Activated T-helper 1 cell treated with anti-CD3 and anti-CD28 coated beads, Interleukin-12 subunit alpha, Interleukin-12 subunit beta, Interleukin-2, Interleukin-4 antibody, amounts not matched to agents 30 ng/mL and 10 ng/mL and 1 ng/mL, durations not matched to agents 14 hours and 24 hours and 36 hours (primary cell): ENCODE measurements at regions not wholly inside any gene's neighbourhood (a gene's known extent, or its start where the extent isn't known, plus 50 kb on each side); places are given as distances from the start of the nearest gene placed in this dataset.
"Not testable (repeated sequence)": the region's sequence is repeated elsewhere in the genome, so short reads cannot be mapped to it uniquely, and the experiment has no call there.

ENCODE experiments used
- DNase-seq: peaks from one replicate; pipeline ENCODE4 v3.0.0; 2021; ENCODE audit warnings: low spot score
- H3K27ac Mint-ChIP-seq: one replicate; pipeline ENCODE4 v1.8.0; 2021; ENCODE audit warnings: mild to moderate bottlenecking, mixed read lengths
- H3K27me3 Mint-ChIP-seq: one replicate; pipeline ENCODE4 v1.8.0; 2022; ENCODE audit warnings: mild to moderate bottlenecking, moderate library complexity, mixed read lengths; ENCODE audit not compliant: insufficient read depth
- H3K36me3 Mint-ChIP-seq: one replicate; pipeline ENCODE4 v1.8.0; 2021; ENCODE audit warnings: low read depth, mixed read lengths
- H3K4me1 Mint-ChIP-seq: one replicate; pipeline ENCODE4 v1.8.0; 2021; ENCODE audit warnings: low read depth, mixed read lengths
- H3K4me3 Mint-ChIP-seq: one replicate; pipeline ENCODE4 v1.8.0; 2021; ENCODE audit warnings: mild to moderate bottlenecking, moderate library complexity, mixed read lengths
- H3K9me3 Mint-ChIP-seq: one replicate; pipeline ENCODE4 v1.8.0; 2021; ENCODE audit warnings: mixed read lengths
- intact Hi-C: fragments of 100-400 bp; cut with micrococcal nuclease; formaldehyde crosslinking; loops from one replicate; pipeline ENCODE4 v1.15.1; 2024

- Mint-ChIP-seq H3K9me3 (no peaks in the 10 kb centered on the region), H3K27ac (no peak overlapping the region), H3K4me3 (no peak overlapping the region), H3K4me1 (no peaks in the 10 kb centered on the region), H3K27me3 (peaks cover 3% of the 10 kb centered on the region), H3K36me3 (no peaks in the 10 kb centered on the region)
- no peak for DNase-seq
- intact Hi-C loops, result no loop called here
Measured at GRCh38 chr12:22796941-22797630, 172.1 kb downstream of the ETNK1 start.

- Mint-ChIP-seq H3K4me1 (no peaks in the 10 kb centered on the region), H3K36me3 (no peaks in the 10 kb centered on the region), H3K27me3 (peaks cover 3% of the 10 kb centered on the region), H3K4me3 (no peak overlapping the region), H3K27ac (no peak overlapping the region), H3K9me3 (no peaks in the 10 kb centered on the region)
- no peak for DNase-seq
- intact Hi-C loops, result no loop called here
Measured at GRCh38 chr12:22797701-22798100, 172.7 kb downstream of the ETNK1 start.

- H3K4me1 Mint-ChIP-seq, result no peaks in the 10 kb centered on the region
- H3K4me3 Mint-ChIP-seq, result no peak overlapping the region
- H3K36me3 Mint-ChIP-seq, result no peaks in the 10 kb centered on the region
- intact Hi-C loops, result no loop called here
- H3K27ac Mint-ChIP-seq, result no peak overlapping the region
- H3K9me3 Mint-ChIP-seq, result no peaks in the 10 kb centered on the region
- DNase-seq, result no peak
- peaks cover 3% of the 10 kb centered on the region for H3K27me3 Mint-ChIP-seq
Measured at GRCh38 chr12:22798116-22798515, 173.1 kb downstream of the ETNK1 start.

GRCh38 chr12:22799503-22799902, 174.5 kb downstream of the ETNK1 start:
- Mint-ChIP-seq H3K4me3 (no peak overlapping the region), H3K27me3 (peaks cover 3% of the 10 kb centered on the region), H3K9me3 (no peaks in the 10 kb centered on the region), H3K27ac (no peak overlapping the region), H3K36me3 (no peaks in the 10 kb centered on the region), H3K4me1 (no peaks in the 10 kb centered on the region)
- DNase-seq, result no peak
- intact Hi-C loops, result no loop called here

- DNase-seq, result no peak
- Mint-ChIP-seq H3K27ac (no peak overlapping the region), H3K9me3 (no peaks in the 10 kb centered on the region), H3K4me1 (no peaks in the 10 kb centered on the region), H3K27me3 (peaks cover 3% of the 10 kb centered on the region), H3K4me3 (no peak overlapping the region), H3K36me3 (no peaks in the 10 kb centered on the region)
- intact Hi-C loops, result no loop called here
Measured at GRCh38 chr12:22800332-22800731, 175.4 kb downstream of the ETNK1 start.

GRCh38 chr12:22802883-22803630, 178.1 kb downstream of the ETNK1 start:
- Mint-ChIP-seq H3K27ac (no peak overlapping the region), H3K36me3 (no peaks in the 10 kb centered on the region), H3K4me1 (no peaks in the 10 kb centered on the region), H3K27me3 (peaks cover 4% of the 10 kb centered on the region), H3K9me3 (no peaks in the 10 kb centered on the region), H3K4me3 (no peak overlapping the region)
- DNase-seq, result no peak
- intact Hi-C loops, result no loop called here

GRCh38 chr12:22803725-22804124, 178.8 kb downstream of the ETNK1 start:
- no peak for DNase-seq
- Mint-ChIP-seq H3K36me3 (no peaks in the 10 kb centered on the region), H3K4me3 (no peak overlapping the region), H3K27ac (no peak overlapping the region), H3K4me1 (no peaks in the 10 kb centered on the region), H3K9me3 (no peaks in the 10 kb centered on the region), H3K27me3 (peaks cover 6% of the 10 kb centered on the region)
- intact Hi-C loops, result no loop called here

- no peak overlapping the region for H3K4me3 Mint-ChIP-seq
- no peaks in the 10 kb centered on the region for H3K36me3 Mint-ChIP-seq
- no peak for DNase-seq
- no peaks in the 10 kb centered on the region for H3K9me3 Mint-ChIP-seq
- no peaks in the 10 kb centered on the region for H3K4me1 Mint-ChIP-seq
- intact Hi-C loops, result no loop called here
- peaks cover 7% of the 10 kb centered on the region for H3K27me3 Mint-ChIP-seq
- no peak overlapping the region for H3K27ac Mint-ChIP-seq
Measured at GRCh38 chr12:22808860-22809259, 183.9 kb downstream of the ETNK1 start.

GRCh38 chr12:22810036-22810435, 185.1 kb downstream of the ETNK1 start:
- H3K27ac Mint-ChIP-seq, result no peak overlapping the region
- intact Hi-C loops, result no loop called here
- peaks cover 7% of the 10 kb centered on the region for H3K27me3 Mint-ChIP-seq
- H3K4me3 Mint-ChIP-seq, result no peak overlapping the region
- no peaks in the 10 kb centered on the region for H3K9me3 Mint-ChIP-seq
- H3K4me1 Mint-ChIP-seq, result no peaks in the 10 kb centered on the region
- no peak for DNase-seq
- H3K36me3 Mint-ChIP-seq, result no peaks in the 10 kb centered on the region

- H3K4me3 Mint-ChIP-seq, result no peak overlapping the region
- H3K4me1 Mint-ChIP-seq, result no peaks in the 10 kb centered on the region
- H3K36me3 Mint-ChIP-seq, result no peaks in the 10 kb centered on the region
- no peak for DNase-seq
- no peak overlapping the region for H3K27ac Mint-ChIP-seq
- H3K9me3 Mint-ChIP-seq, result no peaks in the 10 kb centered on the region
- intact Hi-C loops, result no loop called here
- H3K27me3 Mint-ChIP-seq, result peaks cover 7% of the 10 kb centered on the region
Measured at GRCh38 chr12:22812531-22812930, 187.6 kb downstream of the ETNK1 start.

GRCh38 chr12:22821985-22822384, 197.0 kb downstream of the ETNK1 start:
- Mint-ChIP-seq H3K4me1 (no peaks in the 10 kb centered on the region), H3K36me3 (no peaks in the 10 kb centered on the region), H3K27me3 (no peaks in the 10 kb centered on the region), H3K4me3 (no peak overlapping the region), H3K27ac (no peak overlapping the region), H3K9me3 (no peaks in the 10 kb centered on the region)
- no peak for DNase-seq
- intact Hi-C loops, result no loop called here

GRCh38 chr12:22826026-22826425, 201.1 kb downstream of the ETNK1 start:
- H3K4me3 Mint-ChIP-seq, result no peak overlapping the region
- no peak for DNase-seq
- no peak overlapping the region for H3K27ac Mint-ChIP-seq
- H3K4me1 Mint-ChIP-seq, result no peaks in the 10 kb centered on the region
- intact Hi-C loops, result no loop called here
- H3K9me3 Mint-ChIP-seq, result no peaks in the 10 kb centered on the region
- peaks cover 2% of the 10 kb centered on the region for H3K27me3 Mint-ChIP-seq
- no peaks in the 10 kb centered on the region for H3K36me3 Mint-ChIP-seq

GRCh38 chr12:22826446-22826981, 201.5 kb downstream of the ETNK1 start:
- intact Hi-C loops, H3K4me1 Mint-ChIP-seq, H3K27me3 Mint-ChIP-seq, H3K4me3 Mint-ChIP-seq, H3K9me3 Mint-ChIP-seq, H3K36me3 Mint-ChIP-seq, DNase-seq, H3K27ac Mint-ChIP-seq: not testable (repeated sequence)
